Left forelimb (tissue), 1 donor: ENCODE measurements at regions not wholly inside any gene's neighbourhood (a gene's known extent, or its start where the extent isn't known, plus 50 kb on each side); places are given as distances from the start of the nearest gene placed in this dataset.
"Not testable (repeated sequence)": the region's sequence is repeated elsewhere in the genome, so short reads cannot be mapped to it uniquely, and the experiment has no call there.

Experiments used
- DNase-seq: peaks from one replicate; pipeline ENCODE4 v3.0.0-alpha.2; 2018; ENCODE audit warnings: low spot score

- no peak for DNase-seq
These were observed 194.4 kb downstream of the CTTN start for GRCh38 chr11:70592641-70593165.

GRCh38 chr11:70593446-70593983, 195.2 kb downstream of the CTTN start:
- DNase-seq, result no peak

GRCh38 chr11:70594031-70594430, 195.7 kb downstream of the CTTN start:
- DNase-seq, result no peak

- DNase-seq, result no peak
These were observed 196.3 kb downstream of the CTTN start for GRCh38 chr11:70594606-70595005.

- no peak for DNase-seq
These were observed 196.7 kb downstream of the CTTN start for GRCh38 chr11:70595016-70595415.

- no peak for DNase-seq
These were observed 197.1 kb downstream of the CTTN start for GRCh38 chr11:70595452-70595851.

GRCh38 chr11:70596091-70596490, 197.8 kb downstream of the CTTN start:
- DNase-seq, result no peak

- DNase-seq, result no peak
These were observed 198.8 kb downstream of the CTTN start for GRCh38 chr11:70597006-70597555.

- no peak for DNase-seq
These were observed 199.7 kb downstream of the CTTN start for GRCh38 chr11:70597751-70598625.

- DNase-seq, result not testable (repeated sequence)
These were observed 202.6 kb downstream of the CTTN start for GRCh38 chr11:70600911-70601415.

- no peak for DNase-seq
These were observed 203.7 kb downstream of the CTTN start for GRCh38 chr11:70601861-70602538.

- DNase-seq, result no peak
These were observed 204.9 kb downstream of the CTTN start for GRCh38 chr11:70603114-70603755.

- DNase-seq, result no peak
These were observed 205.5 kb downstream of the CTTN start for GRCh38 chr11:70603756-70604211.

- no peak for DNase-seq
These were observed 205.9 kb downstream of the CTTN start for GRCh38 chr11:70604221-70604620.

- DNase-seq, result no peak
These were observed 206.5 kb downstream of the CTTN start for GRCh38 chr11:70604630-70605467.

- DNase-seq, result no peak
These were observed 207.1 kb downstream of the CTTN start for GRCh38 chr11:70605468-70605815.

GRCh38 chr11:70605846-70606245, 207.5 kb downstream of the CTTN start:
- DNase-seq, result no peak

- no peak for DNase-seq
These were observed 208.1 kb downstream of the CTTN start for GRCh38 chr11:70606248-70606950.

GRCh38 chr11:70606951-70607330, 208.6 kb downstream of the CTTN start:
- no peak for DNase-seq

GRCh38 chr11:70607561-70607960, 209.2 kb downstream of the CTTN start:
- DNase-seq, result no peak
